Erythroblast (primary cell): ENCODE measurements at regions not wholly inside any gene's neighbourhood (a gene's known extent, or its start where the extent isn't known, plus 50 kb on each side); places are given as distances from the start of the nearest gene placed in this dataset.

Experiments used
- GATA1 ChIP-seq: IDR thresholded peaks from 2 replicates; pipeline ENCODE4 v1.6.1; 2011; ENCODE audit warnings: low read depth, mild to moderate bottlenecking, control low read depth, low read length, moderate library complexity
- POLR2A ChIP-seq: IDR thresholded peaks from 2 replicates; pipeline ENCODE4 v1.6.1; 2011; ENCODE audit warnings: mild to moderate bottlenecking, low read length

DNA sequence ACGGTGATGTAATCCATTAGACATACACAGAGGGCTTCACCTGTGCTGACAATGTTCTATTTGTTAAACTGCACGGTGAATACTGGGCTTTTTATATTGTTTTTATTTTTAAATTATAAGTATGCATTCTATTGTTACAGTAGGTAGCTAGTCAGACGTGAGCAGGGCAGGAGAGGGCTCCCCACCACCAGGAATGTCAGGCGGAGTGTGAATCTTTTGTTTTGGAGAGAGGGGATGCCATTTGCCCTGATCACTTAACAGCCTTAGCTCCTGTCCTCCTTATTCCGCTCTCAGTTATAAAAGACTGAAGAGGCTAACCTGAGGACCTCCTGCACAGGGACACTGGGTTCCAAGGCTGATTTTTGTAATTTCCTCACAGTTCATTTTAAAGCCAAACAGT lies 151.6 kb upstream of the TAPT1 start:
- TF ChIP-seq POLR2A (no peak), GATA1 (no peak)
